ENCODE measurements at regions not wholly inside any gene's neighbourhood (a gene's known extent, or its start where the extent isn't known, plus 50 kb on each side); places are given as distances from the start of the nearest gene placed in this dataset.

GRCh38 chr18:78685980-78686530 is 293.6 kb upstream of the SALL3 start:
- TF ChIP-seq ZC3H10 (CRISPR knock-in tag; IDR thresholded peaks at IDR 0.05) (no peak), PPARA (CRISPR knock-in tag; IDR thresholded peaks at IDR 0.05; ENCODE audit: borderline replicate concordance) (no peak), CSDC2 (CRISPR knock-in tag; IDR thresholded peaks at IDR 0.05) (no peak), ZFP30 (CRISPR knock-in tag; IDR thresholded peaks at IDR 0.05) (no peak), TCF4 (CRISPR knock-in tag; IDR thresholded peaks at IDR 0.05; ENCODE audit: borderline replicate concordance) (no peak), ZNF565 (CRISPR knock-in tag; conservative IDR thresholded peaks at IDR 0.05; ENCODE audit: low read depth) (no peak), SNAI2 (CRISPR knock-in tag; IDR thresholded peaks at IDR 0.05) (no peak), ZNF8 (CRISPR knock-in tag; IDR thresholded peaks at IDR 0.05) (no peak), CREB5 (CRISPR knock-in tag; IDR thresholded peaks at IDR 0.05; ENCODE audit: low read depth) (no peak), BACH2 (CRISPR knock-in tag; IDR thresholded peaks at IDR 0.05; ENCODE audit: borderline replicate concordance) (no peak), ESRRG (CRISPR knock-in tag; IDR thresholded peaks at IDR 0.05) (no peak), ZNF70 (CRISPR knock-in tag; IDR thresholded peaks at IDR 0.05) (no peak), ZFP3 (CRISPR knock-in tag; IDR thresholded peaks at IDR 0.05) (no peak), ARNTL (CRISPR knock-in tag; IDR thresholded peaks at IDR 0.05; ENCODE audit: borderline replicate concordance, low read depth) (no peak), ISL1 (CRISPR knock-in tag; IDR thresholded peaks at IDR 0.05) (no peak), GLIS3 (CRISPR knock-in tag; IDR thresholded peaks at IDR 0.05) (no peak), OSR1 (CRISPR knock-in tag; IDR thresholded peaks at IDR 0.05) (no peak), CSRNP3 (CRISPR knock-in tag; IDR thresholded peaks at IDR 0.05) (no peak)
- TF ChIP-seq, protein P1, sequence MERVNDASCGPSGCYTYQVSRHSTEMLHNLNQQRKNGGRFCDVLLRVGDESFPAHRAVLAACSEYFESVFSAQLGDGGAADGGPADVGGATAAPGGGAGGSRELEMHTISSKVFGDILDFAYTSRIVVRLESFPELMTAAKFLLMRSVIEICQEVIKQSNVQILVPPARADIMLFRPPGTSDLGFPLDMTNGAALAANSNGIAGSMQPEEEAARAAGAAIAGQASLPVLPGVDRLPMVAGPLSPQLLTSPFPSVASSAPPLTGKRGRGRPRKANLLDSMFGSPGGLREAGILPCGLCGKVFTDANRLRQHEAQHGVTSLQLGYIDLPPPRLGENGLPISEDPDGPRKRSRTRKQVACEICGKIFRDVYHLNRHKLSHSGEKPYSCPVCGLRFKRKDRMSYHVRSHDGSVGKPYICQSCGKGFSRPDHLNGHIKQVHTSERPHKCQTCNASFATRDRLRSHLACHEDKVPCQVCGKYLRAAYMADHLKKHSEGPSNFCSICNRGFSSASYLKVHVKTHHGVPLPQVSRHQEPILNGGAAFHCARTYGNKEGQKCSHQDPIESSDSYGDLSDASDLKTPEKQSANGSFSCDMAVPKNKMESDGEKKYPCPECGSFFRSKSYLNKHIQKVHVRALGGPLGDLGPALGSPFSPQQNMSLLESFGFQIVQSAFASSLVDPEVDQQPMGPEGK (CRISPR knock-in tag; IDR thresholded peaks at IDR 0.05; ENCODE audit: borderline replicate concordance) = no peak
- TF ChIP-seq, protein P2, sequence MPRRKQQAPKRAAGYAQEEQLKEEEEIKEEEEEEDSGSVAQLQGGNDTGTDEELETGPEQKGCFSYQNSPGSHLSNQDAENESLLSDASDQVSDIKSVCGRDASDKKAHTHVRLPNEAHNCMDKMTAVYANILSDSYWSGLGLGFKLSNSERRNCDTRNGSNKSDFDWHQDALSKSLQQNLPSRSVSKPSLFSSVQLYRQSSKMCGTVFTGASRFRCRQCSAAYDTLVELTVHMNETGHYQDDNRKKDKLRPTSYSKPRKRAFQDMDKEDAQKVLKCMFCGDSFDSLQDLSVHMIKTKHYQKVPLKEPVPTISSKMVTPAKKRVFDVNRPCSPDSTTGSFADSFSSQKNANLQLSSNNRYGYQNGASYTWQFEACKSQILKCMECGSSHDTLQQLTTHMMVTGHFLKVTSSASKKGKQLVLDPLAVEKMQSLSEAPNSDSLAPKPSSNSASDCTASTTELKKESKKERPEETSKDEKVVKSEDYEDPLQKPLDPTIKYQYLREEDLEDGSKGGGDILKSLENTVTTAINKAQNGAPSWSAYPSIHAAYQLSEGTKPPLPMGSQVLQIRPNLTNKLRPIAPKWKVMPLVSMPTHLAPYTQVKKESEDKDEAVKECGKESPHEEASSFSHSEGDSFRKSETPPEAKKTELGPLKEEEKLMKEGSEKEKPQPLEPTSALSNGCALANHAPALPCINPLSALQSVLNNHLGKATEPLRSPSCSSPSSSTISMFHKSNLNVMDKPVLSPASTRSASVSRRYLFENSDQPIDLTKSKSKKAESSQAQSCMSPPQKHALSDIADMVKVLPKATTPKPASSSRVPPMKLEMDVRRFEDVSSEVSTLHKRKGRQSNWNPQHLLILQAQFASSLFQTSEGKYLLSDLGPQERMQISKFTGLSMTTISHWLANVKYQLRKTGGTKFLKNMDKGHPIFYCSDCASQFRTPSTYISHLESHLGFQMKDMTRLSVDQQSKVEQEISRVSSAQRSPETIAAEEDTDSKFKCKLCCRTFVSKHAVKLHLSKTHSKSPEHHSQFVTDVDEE (CRISPR knock-in tag; IDR thresholded peaks at IDR 0.05) = no peak
- ATAC-seq = no peak

GRCh38 chr18:78686976-78687685 is 292.5 kb upstream of the SALL3 start:
- ATAC-seq = no peak
- no peak for TF ChIP-seq GLIS3 (CRISPR knock-in tag; IDR thresholded peaks at IDR 0.05)
- TF ChIP-seq CREB5 (CRISPR knock-in tag; IDR thresholded peaks at IDR 0.05; ENCODE audit: low read depth) = no peak
- no peak for TF ChIP-seq OSR1 (CRISPR knock-in tag; IDR thresholded peaks at IDR 0.05)
- no peak for TF ChIP-seq ISL1 (CRISPR knock-in tag; IDR thresholded peaks at IDR 0.05)
- TF ChIP-seq ZNF565 (CRISPR knock-in tag; conservative IDR thresholded peaks at IDR 0.05; ENCODE audit: low read depth) = no peak
- TF ChIP-seq ZNF8 (CRISPR knock-in tag; IDR thresholded peaks at IDR 0.05) = no peak
- no peak for TF ChIP-seq POU6F1 (CRISPR knock-in tag; IDR thresholded peaks at IDR 0.05; ENCODE audit: borderline replicate concordance, low read depth)
- TF ChIP-seq RARB (CRISPR knock-in tag; IDR thresholded peaks at IDR 0.05) = no peak
- no peak for TF ChIP-seq ZFP30 (CRISPR knock-in tag; IDR thresholded peaks at IDR 0.05)
- TF ChIP-seq CSRNP3 (CRISPR knock-in tag; IDR thresholded peaks at IDR 0.05) = no peak
